GM06990 (cell line): ENCODE measurements at regions not wholly inside any gene's neighbourhood (a gene's known extent, or its start where the extent isn't known, plus 50 kb on each side); places are given as distances from the start of the nearest gene placed in this dataset.

ENCODE experiments used
- DNase-seq: peaks from one replicate; pipeline ENCODE4 v3.0.0-alpha.2; 2011; ENCODE audit not compliant: insufficient read length; ENCODE audit errors: extremely low read depth
- H3K27me3 ChIP-seq: replicated peaks from 2 replicates; pipeline ENCODE4 v1.6.0; 2011; ENCODE audit warnings: low read length; ENCODE audit not compliant: control insufficient read depth, insufficient read depth
- H3K36me3 ChIP-seq: 2 replicates; pipeline ENCODE4 v1.5.1; 2011; ENCODE audit warnings: low read length; ENCODE audit not compliant: control insufficient read depth, insufficient read depth
- H3K4me3 ChIP-seq: replicated peaks from 2 replicates; pipeline ENCODE4 v1.5.1; 2011; ENCODE audit warnings: low read depth, mild to moderate bottlenecking, control low read depth, low read length
- TF ChIP-seq, protein P1 (sequence below): IDR thresholded peaks from 2 replicates; pipeline ENCODE4 v1.5.1; 2011; ENCODE audit warnings: low read length, control low read depth, mild to moderate bottlenecking, inconsistent platforms; ENCODE audit not compliant: insufficient read depth, poor library complexity, severe bottlenecking

DNA sequence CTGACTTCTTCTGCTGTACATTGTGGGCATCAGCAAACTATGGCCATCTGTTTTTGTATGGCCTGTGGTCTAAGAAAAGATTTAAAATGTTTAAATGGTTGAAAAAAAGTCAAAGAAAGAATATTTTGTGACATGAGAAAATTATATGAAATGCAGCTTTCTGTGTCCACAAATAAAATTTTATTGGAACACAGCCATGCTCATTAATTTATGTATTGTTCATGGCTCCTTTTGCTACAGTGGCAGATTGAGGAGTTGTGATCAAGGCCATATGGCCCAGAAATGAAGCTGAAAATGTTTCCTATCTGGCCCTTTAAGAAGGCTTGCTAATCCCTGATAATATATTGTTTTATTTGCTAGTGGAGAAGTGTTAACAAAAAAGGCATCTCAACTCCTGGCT is 162.0 kb downstream of the SLC4A3 start:
- Histone ChIP-seq H3K27me3 (no peaks in the 10 kb centered on the region), H3K4me3 (no peak overlapping the region), H3K36me3 (no peaks in the 10 kb centered on the region)
- DNase-seq = no peak
- TF ChIP-seq, protein P1, sequence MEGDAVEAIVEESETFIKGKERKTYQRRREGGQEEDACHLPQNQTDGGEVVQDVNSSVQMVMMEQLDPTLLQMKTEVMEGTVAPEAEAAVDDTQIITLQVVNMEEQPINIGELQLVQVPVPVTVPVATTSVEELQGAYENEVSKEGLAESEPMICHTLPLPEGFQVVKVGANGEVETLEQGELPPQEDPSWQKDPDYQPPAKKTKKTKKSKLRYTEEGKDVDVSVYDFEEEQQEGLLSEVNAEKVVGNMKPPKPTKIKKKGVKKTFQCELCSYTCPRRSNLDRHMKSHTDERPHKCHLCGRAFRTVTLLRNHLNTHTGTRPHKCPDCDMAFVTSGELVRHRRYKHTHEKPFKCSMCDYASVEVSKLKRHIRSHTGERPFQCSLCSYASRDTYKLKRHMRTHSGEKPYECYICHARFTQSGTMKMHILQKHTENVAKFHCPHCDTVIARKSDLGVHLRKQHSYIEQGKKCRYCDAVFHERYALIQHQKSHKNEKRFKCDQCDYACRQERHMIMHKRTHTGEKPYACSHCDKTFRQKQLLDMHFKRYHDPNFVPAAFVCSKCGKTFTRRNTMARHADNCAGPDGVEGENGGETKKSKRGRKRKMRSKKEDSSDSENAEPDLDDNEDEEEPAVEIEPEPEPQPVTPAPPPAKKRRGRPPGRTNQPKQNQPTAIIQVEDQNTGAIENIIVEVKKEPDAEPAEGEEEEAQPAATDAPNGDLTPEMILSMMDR = no peak

DNA sequence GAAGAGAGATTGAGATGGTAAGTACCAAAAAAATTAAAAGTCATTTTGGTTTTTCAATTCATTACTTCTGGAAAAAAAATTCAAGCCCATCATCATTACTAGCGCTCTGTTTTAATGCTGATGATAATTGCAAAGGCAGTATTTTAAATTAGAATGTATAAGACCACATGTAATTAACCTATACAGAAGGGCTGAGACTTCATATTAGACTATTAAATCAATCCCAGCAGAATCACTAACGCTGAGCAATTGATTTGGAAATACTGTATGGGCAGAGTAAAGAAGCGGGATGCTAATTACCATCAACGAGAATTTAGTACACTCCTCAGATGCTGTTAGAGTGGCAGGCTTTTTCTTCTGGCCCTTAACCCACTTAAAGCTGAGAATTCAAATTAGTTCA is 165.0 kb downstream of the SLC4A3 start:
- DNase-seq = no peak
- H3K36me3 ChIP-seq = no peaks in the 10 kb centered on the region
- H3K27me3 ChIP-seq = no peaks in the 10 kb centered on the region
- no peak overlapping the region for H3K4me3 ChIP-seq
- TF ChIP-seq, protein P1 = no peak

DNA sequence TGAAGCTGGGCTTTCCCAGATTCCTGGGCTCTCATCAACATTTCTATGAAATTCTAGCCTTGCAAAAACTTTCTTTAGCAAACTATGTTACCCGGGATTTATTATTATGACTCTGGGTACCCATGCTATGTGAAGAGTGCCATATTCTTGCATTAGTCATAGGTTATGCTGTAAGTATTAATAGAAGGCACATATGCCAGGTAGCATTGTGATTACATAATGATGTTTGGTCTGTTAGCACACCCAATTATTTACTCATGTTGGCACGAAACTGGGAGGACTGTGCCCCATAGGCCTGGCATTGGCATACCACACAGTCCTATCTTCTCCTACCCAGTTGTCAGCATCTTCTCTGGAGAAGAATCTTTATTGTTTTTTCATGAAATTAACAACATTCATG is 171.0 kb downstream of the SLC4A3 start:
- no peak for DNase-seq
- Histone ChIP-seq H3K27me3 (no peaks in the 10 kb centered on the region), H3K36me3 (no peaks in the 10 kb centered on the region), H3K4me3 (no peak overlapping the region)
- TF ChIP-seq, protein P1 = no peak

DNA sequence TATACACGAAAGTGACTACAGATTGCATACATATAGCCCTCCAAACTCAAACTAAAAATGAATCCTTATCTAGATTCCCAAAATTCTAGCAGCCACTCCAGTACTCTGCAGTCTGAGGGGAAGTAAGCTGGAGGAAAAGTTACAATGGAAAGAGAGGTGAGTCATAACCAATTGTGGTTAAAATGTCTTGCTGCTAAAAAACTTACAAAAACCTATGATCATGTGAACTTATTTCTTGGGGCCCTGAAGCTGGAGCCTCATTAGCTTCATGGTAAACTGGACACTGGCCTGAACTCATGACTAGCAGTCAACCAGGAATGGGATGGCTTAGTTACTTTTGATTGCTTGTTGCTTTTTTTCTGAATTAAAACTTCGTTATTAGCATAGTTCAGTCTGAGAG is 175.9 kb downstream of the SLC4A3 start:
- Histone ChIP-seq H3K4me3 (no peak overlapping the region), H3K27me3 (no peaks in the 10 kb centered on the region), H3K36me3 (no peaks in the 10 kb centered on the region)
- TF ChIP-seq, protein P1 = no peak
- DNase-seq = no peak

DNA sequence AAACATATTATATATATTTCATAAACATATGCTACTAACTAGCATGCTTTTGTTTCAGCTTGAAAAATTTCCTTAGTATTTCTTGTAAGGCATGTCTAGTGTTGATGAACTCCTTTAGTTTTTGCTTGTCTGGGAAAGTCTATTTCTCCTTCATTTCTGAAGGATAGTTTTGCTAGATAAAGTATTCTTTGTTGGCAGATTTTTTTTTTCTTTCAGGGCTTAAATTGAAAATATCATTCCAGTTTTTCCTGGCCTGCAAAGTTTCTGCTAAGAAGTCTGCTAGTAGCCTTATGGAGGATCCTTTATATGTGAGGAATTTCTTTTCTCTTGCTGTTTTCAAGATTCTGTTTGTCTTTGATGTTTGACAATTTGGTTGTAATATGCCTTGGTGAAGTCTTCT is 183.5 kb downstream of the SLC4A3 start:
- no peak overlapping the region for H3K4me3 ChIP-seq
- no peaks in the 10 kb centered on the region for H3K36me3 ChIP-seq
- TF ChIP-seq, protein P1 = no peak
- DNase-seq = no peak
- no peaks in the 10 kb centered on the region for H3K27me3 ChIP-seq

DNA sequence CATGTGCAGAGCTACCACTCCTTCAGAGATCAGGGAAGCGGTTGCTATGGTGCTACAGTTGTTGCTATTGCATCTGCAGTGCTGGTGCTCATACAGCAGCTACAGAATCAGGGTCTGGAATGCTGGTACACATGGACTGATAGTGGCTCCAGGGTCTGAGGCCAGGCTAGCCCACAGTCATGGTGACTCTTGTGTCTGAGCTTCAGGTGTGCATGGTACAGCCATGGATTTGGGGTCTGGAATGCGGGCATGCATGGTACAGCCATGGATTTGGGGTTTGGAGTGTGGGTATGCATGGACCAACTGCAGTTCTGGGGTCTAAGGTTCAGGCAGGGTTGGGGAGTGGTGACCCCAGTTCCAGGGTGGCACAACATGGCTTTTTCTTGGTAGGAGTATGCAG is 185.2 kb downstream of the SLC4A3 start:
- TF ChIP-seq, protein P1 = no peak
- no peak for DNase-seq
- Histone ChIP-seq H3K4me3 (no peak overlapping the region), H3K27me3 (no peaks in the 10 kb centered on the region), H3K36me3 (no peaks in the 10 kb centered on the region)
